HTR-8/SVneo (cell line): ENCODE measurements at regions not wholly inside any gene's neighbourhood (a gene's known extent, or its start where the extent isn't known, plus 50 kb on each side); places are given as distances from the start of the nearest gene placed in this dataset.

Source experiments
- DNase-seq: peaks from one replicate; pipeline ENCODE4 v3.0.0; 2011; ENCODE audit warnings: low spot score, mixed read lengths; ENCODE audit not compliant: insufficient read length
- FAIRE-seq: peaks from 2 replicates; lab custom pipeline; 2011; peaks lifted over from hg19 to GRCh38; lab: Jason Lieb, UNC

DNA sequence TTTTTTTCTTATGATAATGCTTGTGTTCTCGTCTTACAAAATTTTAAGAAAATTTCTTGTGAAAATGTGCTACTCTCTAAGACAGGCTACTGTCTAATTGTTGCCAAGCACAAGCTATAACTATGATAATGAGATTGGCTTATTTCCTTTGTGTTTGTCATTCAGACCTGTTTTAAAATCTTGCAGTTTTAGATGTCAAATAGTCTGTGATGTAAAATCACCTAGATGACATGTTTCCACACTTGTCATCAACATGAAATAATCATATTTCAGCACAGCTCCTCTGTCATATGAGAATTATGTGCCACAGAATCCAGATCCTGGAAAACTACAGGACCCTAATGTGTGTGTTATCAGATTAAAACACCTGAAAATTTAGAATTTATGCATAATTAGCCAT is 539.7 kb downstream of the USP25 start:
- FAIRE-seq (no peak), DNase-seq (no peak)

DNA sequence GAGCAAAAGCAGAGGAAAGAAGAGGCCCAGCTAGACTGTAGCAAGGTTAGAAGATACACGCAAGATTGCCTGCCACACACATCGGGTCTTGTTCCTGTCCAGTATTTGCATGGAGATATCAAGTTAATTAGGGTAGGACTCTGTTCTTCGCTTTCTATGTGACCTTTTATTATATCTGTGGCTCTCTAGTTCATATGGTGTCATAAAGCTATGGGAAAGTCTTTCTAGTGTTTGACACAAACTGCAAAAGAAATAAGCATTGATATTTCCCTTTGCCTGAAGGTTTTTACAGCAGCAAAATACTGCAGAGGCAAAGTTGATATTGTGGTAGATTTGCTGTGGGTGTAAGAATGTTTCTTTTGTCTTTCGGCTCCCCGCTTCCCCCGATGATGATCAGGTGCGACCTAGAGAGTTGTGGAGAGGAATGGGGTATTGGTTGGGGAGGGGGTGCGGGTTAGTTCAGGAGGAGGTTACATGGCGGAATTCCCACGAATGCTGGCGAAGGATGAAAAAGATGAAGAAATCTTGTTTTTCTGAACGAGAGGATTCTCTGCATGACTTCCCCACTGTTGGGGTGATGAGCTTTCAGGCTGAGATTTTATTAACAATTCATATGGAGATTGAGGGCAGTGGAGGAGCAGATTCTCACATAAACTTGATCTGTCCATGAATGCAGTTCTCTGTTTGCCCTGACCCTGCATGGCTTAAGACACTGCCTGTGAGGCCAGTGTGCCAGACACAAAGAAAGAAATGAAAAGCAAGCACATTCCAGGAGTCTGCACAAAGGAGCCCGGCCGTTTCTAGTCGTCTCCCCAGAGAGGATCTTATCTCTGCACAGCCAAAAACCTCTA is 550.2 kb downstream of the USP25 start:
- FAIRE-seq (no peak), DNase-seq (no peak)

DNA sequence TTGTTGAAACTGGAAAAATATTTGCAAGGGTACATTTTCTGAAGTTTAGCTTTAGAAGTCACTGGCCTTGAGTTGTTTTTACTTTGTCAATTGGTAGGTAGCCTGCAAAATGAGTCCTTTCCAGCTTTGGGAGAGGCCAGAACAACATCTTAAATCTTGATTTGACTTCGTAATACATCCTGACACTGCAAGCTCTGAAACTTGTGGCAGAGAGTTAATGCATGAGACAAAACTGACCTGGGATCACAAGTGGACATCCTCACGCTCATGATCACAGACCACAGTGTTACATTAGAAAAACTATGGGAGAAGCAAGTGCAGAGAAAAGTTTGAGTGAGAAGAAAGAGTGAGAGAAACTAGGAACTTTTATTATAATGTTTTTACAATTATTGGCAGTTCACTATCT is 550.9 kb downstream of the USP25 start:
- FAIRE-seq (no peak), DNase-seq (no peak)

DNA sequence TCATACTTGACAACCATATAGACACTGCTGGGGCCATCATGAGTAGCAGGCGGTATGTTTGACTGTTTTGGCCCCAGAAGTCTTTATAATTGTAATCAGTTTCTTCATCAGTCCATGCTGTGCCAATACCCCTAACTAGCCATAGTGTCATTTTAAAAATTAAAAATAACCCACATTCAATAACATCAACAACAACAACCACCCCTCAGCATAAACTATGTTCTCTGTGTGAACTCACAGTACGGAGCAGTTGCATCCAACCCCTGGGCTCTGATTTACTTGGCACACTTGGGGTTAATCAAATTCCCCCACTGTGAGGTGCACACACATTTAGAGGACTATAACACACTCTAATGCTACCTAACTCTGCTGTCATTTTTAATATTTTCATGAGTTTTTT is 553.7 kb downstream of the USP25 start:
- no peak for DNase-seq
- no peak for FAIRE-seq

DNA sequence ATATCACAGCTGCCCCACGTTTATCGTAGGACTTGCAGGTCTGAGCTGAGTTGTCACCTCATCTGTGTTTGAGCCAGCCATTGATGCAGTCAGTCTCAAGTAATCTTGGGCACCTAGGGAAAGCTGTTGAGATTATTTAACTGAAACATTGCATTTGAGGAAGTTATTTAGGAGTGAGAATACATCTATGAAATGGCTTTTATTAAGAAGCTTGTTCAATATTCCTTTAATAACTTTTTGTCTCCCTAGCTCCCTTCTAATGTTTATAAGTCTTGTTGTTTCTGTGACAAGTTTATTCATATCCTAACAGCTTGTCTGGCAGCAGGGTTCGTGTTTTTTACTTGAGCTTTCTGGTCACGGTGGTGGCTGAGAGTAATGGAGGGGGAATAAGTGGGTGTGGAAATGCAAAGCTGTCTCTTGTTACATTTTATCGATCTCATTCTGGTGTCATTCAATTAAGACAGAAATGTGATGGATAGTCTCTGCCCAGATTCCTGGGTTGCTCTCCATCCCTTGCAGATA is 555.9 kb downstream of the USP25 start:
- no peak for FAIRE-seq

DNA sequence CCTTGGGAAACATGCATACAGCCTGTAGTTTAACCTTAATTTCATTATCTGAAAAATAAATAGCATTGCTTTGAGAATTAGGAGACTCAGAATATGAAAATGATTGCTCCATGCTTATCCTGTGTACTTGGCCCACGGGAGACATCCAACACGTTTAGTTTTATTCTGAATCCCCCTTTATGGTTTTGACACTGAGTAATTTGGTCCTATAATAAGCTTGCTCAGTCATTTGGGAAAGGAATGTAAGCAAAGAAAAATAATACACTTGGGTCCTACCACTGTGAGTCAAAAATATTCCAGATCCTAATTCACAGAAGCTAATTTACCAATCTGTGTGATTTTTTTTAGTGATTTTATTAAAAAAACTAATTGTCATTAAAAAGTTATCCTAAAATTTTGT is 557.3 kb downstream of the USP25 start:
- FAIRE-seq (no peak), DNase-seq (no peak)

More for the DNA sequence above, 555.9 kb downstream of the USP25 start:
- DNase-seq = no peak

DNA sequence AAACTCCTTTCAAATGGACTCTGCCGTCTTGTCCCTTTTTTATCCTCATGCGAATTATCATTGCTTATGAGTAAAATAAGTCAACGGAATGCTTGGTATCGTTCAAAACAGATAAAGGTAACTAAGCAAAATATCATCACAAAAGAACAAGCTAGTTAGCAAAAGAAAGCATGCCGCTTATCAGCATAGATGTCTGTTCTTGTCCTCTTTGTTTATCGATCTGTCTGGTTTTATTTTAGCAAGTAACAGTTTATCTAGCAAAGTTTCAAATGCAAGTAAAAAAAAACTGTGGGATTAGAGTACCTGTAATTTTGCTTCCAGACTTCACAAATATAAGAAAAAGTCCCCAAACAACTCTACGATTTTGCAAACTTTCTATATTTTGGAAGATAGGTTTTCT is 561.5 kb downstream of the USP25 start:
- DNase-seq (no peak), FAIRE-seq (no peak)

DNA sequence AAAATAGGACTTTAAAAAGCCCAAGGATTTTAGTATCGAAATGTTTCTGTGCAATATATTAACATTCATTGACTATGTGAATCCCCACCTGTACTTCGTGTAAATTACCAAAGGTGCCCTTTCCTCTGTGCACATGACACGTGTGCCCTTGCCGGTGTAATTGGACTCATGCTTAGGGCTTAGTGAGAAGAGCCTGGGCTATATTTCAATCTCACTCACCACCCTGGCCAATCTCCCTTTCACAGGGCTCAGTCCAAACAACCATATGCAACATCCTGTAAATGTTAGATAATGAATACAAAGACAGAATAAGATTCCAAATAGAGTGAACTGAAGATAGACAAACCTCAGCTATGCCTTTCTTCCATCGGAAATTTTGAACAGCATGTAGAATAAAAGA is 564.3 kb downstream of the USP25 start:
- FAIRE-seq (no peak), DNase-seq (no peak)

DNA sequence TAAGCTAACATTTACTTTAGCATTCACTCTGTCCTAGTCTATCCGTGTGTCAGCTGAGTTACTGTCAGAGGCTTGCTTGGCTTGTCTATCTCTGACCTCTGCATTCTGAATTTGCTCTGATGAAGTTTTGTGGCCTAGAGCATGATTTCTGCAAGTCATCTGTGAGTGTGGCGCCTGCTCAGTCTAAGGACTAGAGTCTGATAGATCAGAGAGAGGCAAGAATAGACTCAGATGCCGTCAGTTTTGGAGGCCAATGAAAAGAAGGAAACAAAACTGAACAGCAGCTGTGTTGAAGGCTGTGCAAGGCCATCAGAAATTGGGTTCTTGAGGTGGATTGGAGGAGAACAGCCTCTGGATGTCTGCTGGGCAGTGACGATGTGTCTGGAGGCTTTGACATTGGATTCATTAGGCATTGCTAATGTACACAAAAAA is 573.1 kb downstream of the USP25 start:
- DNase-seq (no peak), FAIRE-seq (no peak)

DNA sequence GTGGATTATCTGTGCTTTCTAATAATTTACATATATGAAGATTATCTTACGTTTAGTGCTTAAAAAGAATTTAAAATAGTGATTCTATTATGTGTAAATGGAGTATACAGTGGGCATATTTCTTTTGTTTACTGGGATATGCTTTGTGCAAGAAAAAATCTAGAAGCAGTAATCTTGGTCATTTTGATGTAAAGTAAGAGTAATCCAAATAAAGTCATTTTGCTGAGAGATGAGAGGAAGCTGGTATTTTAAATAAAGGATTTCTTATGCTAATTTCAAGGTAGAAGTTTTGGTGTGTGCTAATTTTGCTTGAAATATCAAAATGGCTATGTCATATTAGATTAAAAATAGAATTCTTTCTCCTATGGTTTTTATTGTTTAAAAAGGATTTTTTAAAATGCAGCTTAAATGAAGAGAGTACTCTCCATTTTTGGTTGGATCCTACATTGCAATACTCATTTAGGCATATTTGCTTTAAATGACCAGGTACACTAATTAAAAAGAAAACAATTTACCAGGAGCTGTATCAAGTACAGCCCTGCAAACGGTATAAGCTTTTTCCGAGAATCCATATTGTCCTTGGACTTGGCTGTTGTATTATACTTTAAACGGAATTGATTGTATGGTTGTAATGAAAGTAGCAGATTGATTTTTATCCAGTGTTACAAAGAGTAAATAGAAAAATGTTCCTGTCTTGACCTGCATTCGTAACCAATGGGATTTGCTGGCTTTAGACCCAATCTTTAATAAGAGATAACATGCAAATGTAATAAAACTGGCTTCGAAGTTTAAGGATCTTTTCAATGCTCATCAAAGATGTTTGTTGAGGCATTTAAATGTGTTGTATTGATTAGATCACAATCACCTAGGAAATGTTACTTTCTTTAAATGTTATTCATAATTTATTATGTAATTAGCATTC is 574.7 kb downstream of the USP25 start:
- FAIRE-seq (no peak), DNase-seq (no peak)

DNA sequence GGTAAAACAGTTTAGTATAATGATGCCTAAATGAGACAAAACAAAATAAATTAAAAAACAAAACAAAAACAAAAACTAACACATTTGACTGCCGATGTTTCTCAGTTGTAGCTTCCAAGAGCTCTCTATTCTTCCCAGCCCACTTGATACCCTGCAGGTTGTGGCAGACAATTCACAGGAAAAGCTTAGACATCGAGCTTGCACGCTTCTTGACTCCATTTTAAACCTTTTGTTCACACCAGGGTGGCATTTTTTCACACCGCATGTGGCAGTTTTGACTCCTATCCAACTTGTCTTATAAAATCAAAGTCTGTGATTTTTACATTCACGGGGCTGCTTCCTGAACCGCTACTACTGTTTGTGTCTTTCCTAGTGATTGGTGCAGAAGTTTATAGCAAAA is 575.9 kb downstream of the USP25 start:
- DNase-seq (no peak), FAIRE-seq (no peak)

DNA sequence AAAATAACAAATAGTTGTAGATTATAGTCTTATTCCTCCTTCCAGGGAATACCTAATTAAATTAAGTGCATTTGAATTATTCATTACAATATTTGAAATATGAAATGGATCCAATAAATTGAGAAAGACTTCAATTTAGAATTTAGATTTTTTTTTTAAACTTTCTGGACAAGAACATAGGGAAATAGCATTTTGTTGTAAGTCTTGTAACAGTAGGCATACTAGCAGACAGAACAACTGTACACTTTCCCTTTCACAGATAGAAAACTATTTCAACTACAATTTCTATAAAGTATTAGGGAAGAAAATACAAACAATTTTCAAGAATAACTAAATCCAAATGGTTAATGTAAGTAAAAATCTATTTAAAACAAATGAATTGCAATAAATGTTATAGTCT is 577.5 kb downstream of the USP25 start:
- FAIRE-seq (no peak), DNase-seq (no peak)

DNA sequence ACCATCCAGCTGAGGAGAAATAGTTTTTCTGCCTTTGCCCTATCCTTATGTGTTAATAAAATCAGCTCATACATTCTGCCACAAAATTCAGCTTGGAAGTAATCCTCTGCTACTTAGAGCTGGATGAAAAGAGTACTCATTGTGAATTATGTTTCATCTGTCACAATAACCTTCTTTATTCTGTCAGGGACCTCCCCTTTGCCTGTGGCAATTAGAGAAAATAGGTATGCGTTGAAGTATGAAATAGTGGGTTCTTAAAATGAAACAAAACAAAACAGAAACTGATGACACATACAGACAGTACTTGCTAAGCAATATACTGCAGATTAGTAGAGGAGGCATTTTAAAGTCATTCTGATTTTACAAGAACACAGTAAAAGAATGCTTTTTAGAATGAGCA is 578.5 kb downstream of the USP25 start:
- FAIRE-seq = no peak
- DNase-seq = no peak

DNA sequence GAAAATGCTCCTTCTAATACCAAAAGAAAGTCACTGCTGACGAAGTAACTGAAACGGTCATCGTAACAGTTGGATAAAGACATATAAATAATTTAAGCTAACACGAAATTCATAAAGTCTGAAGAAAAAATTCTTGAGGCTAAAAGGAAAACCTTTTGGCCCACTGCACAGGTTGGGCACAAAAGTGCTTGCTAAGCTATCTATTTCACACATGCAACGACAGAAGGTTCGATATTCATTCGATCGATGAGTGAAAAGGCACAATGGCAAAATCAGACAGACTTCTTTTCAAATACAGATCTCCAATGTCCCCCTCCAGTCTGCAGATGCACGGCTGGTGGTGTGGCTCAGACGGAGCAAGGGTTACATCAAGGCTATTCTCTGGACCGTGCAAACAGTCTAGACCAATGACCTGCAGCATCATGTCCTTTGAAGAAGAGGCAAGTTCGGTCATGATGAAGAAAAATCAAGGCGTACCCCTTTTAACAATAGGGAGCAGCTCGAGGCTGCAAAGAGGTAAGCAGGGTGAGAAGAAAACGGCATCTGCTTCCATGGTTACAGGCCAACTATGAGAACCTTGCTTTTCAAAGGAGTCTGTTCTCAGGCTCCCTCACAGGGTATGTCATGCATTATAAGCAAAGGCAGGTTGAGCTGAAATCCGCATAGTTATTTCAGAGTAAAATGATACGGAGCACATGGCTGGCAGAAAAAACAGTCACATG is 579.6 kb downstream of the USP25 start:
- DNase-seq = no peak
- no peak for FAIRE-seq

DNA sequence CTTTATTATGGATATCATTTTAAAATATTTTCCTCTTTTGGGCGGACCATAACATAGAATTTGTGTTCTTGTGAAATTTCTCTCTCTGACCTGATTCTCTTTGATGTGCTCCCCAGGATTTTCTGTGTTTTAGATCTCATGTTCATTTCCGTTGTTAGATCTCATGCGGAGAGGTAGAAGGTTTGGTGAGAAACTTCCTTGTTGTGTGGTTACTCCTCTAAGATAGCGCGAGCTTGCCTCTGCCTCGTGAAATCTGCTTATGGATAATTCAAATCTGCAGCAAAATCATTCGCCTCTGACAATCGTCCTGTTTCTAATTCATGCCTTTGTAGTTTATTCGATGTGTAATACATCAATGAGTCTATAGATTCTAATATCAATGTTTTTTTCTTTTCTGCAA is 580.4 kb downstream of the USP25 start:
- no peak for FAIRE-seq

DNA sequence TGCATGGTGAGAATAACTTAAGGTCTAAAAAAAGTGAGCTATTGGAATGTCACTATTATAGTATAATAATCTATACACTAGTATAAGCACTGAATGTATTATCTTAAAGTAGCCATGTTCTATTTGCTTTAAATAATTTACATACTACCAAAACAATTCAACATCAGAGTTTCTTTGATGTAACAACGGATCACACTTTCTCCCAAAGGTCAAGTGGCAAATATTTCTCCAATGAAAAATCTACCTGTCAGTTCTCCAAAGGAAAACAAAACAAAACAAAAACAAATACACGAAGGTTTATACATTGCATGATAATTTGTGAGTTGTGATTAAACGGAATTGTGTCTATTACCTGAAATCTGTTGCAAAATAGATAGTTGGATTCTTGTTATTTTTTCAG is 581.4 kb downstream of the USP25 start:
- no peak for DNase-seq
- FAIRE-seq = no peak

More for the DNA sequence above, 580.4 kb downstream of the USP25 start:
- DNase-seq = no peak

DNA sequence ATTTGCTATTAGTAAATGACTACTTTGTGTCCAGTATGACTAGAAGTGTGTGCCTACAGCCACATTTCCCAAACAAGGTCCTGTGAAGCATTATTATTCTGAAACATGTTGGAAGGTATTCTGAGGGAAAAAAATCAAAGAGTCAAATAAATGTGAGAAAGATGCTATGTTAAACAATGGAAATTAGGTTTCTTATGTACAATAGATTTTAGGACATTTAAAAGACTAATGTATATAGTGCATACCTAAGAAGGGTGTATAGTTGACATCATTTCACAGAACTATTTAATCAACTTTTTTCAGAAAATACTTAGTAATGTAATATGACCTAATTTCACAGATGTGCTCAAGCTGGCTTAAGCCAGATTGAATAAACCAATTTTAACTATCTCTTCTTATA is 582.5 kb downstream of the USP25 start:
- FAIRE-seq = no peak

DNA sequence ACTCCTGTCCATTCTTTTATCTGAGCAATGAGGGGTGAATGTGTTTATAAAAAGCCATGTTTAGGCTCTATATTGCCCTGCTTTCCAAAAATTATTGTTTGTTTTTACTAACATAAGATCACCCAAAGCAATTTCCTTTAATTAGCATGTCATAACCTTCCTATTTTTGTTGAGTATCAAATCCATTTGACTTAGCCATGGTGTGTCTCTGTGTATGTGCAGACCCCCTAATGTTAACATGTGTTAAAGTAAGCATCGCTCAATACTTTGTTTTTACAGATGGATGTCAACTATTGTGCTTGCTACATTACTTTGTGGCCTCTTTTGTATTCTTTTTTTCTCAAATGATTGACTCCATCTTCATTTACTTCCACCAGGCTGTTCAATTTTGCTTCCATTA is 585.4 kb downstream of the USP25 start:
- no peak for DNase-seq
- FAIRE-seq = no peak

More for the DNA sequence above, 582.5 kb downstream of the USP25 start:
- DNase-seq = no peak

DNA sequence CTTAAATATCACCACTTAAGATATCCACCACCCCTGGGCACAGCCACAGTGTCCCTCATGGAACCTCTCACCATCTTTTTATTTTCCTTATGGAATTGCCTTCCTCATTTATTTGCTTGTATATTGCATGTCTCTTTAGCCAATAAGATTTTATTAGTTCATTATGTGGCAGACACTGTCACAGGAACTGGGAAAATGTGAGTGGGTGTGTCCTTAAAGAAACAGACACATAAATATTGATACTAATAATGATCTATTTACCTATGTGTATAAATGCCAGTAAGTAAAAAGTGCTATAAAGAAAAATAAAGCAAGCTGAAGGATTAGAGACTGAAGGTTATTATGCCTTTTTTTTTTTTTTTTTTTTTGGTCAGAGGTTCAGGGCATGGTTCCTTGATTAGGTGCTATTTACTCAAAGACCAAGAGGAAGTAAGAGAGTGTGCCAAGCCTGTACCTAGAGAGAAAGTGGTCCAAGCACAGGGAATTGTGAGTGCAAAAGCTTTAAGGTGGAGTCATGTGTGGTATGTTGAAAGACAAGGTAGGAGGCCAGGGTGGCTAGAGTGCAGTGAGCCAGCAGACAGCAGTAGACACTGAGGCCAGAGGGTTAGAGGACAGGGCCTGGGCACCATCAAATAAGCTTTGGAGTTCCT is 589.0 kb downstream of the USP25 start:
- FAIRE-seq (no peak), DNase-seq (no peak)

DNA sequence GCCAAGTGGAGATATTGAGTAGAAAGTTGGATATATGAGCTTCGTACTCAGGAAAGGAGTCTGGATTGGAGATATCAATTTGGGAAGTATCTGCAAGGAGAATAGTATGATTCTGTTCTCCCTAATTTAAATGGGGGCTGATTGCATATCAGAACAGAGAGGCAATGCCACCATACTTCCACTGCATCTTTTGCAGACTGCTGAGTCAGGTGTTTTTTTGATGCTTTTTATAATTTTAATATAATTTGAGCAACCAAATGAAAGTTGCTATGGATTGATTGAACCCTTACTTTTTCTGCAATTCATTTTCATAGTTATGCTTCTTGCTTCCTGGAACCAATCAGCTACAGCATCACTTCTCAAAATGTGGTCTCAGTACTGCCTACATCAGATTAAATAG is 590.3 kb downstream of the USP25 start:
- DNase-seq (no peak), FAIRE-seq (no peak)
